Trophoblast cell (in vitro differentiated cells and primary cell): ENCODE measurements at regions not wholly inside any gene's neighbourhood (a gene's known extent, or its start where the extent isn't known, plus 50 kb on each side); places are given as distances from the start of the nearest gene placed in this dataset.

Source experiments
- DNase-seq, 2 donors: peaks; one replicate each; pipeline ENCODE4 v3.0.0-alpha.2; 2016
- H2AFZ ChIP-seq: 2 replicates; pipeline ENCODE4 v1.6.1; 2013; ENCODE audit warnings: low read length, moderate library complexity, mild to moderate bottlenecking; ENCODE audit not compliant: insufficient read depth, poor library complexity
- H2AK5ac ChIP-seq: 2 replicates; pipeline ENCODE4 v1.6.1; 2013; ENCODE audit warnings: mild to moderate bottlenecking, low read length
- H2BK120ac ChIP-seq: 2 replicates; pipeline ENCODE4 v1.6.1; 2013; ENCODE audit warnings: low read length, mild to moderate bottlenecking, moderate library complexity; ENCODE audit not compliant: insufficient read depth, poor library complexity
- H2BK12ac ChIP-seq: 2 replicates; pipeline ENCODE4 v1.6.1; 2013; ENCODE audit warnings: mild to moderate bottlenecking, low read length, moderate library complexity
- H2BK5ac ChIP-seq: 2 replicates; pipeline ENCODE4 v1.6.1; 2013; ENCODE audit warnings: low read length, low read depth, moderate library complexity, mild to moderate bottlenecking; ENCODE audit not compliant: poor library complexity
- H3K14ac ChIP-seq: 2 replicates; pipeline ENCODE4 v1.6.1; 2013; ENCODE audit warnings: mild to moderate bottlenecking, low read length
- H3K18ac ChIP-seq: 2 replicates; pipeline ENCODE4 v1.6.1; 2013; ENCODE audit warnings: mild to moderate bottlenecking, low read length
- H3K23ac ChIP-seq: 2 replicates; pipeline ENCODE4 v1.6.1; 2013; ENCODE audit warnings: low read length
- H3K27ac ChIP-seq: 2 replicates; pipeline ENCODE4 v1.5.1; 2013; ENCODE audit warnings: low read depth, mild to moderate bottlenecking, inconsistent platforms, low read length, moderate library complexity
- H3K27me3 ChIP-seq: 2 replicates; pipeline ENCODE4 v1.6.1; 2013; ENCODE audit warnings: inconsistent platforms, mild to moderate bottlenecking, low read length, moderate library complexity; ENCODE audit not compliant: insufficient read depth
- H3K36me3 ChIP-seq, 2 experiments: 1 replicate in 1 of 2; 2 replicates in 1 of 2; pipeline ENCODE4 v1.6.1; 2013; ENCODE audit warnings: low read length in 2 of 2, mild to moderate bottlenecking in 2 of 2, moderate library complexity in 1 of 2; ENCODE audit not compliant: insufficient read depth in 2 of 2, control insufficient read depth in 1 of 2
- H3K4ac ChIP-seq: 2 replicates; pipeline ENCODE4 v1.6.1; 2013; ENCODE audit warnings: low read depth, mild to moderate bottlenecking, low read length, moderate library complexity
- H3K4me1 ChIP-seq, 2 experiments: 1 replicate in 1 of 2; 2 replicates in 1 of 2; pipeline ENCODE4 v1.6.1; 2013; ENCODE audit warnings: low read length in 2 of 2, mild to moderate bottlenecking in 2 of 2, moderate library complexity in 1 of 2; ENCODE audit not compliant: insufficient read depth in 2 of 2, control insufficient read depth in 1 of 2
- H3K4me2 ChIP-seq: 2 replicates; pipeline ENCODE4 v1.6.1; 2013; ENCODE audit warnings: inconsistent platforms, mild to moderate bottlenecking, low read length, moderate library complexity
- H3K4me3 ChIP-seq: 2 replicates; pipeline ENCODE4 v1.5.1; 2013; ENCODE audit warnings: mild to moderate bottlenecking, low read depth, low read length, inconsistent platforms
- H3K79me1 ChIP-seq: one replicate; pipeline ENCODE4 v1.6.1; 2013; ENCODE audit warnings: low read length
- H3K79me2 ChIP-seq: 2 replicates; pipeline ENCODE4 v1.6.1; 2013; ENCODE audit warnings: low read length, mild to moderate bottlenecking; ENCODE audit not compliant: control insufficient read depth, insufficient read depth, poor library complexity
- H3K9ac ChIP-seq: 2 replicates; pipeline ENCODE4 v1.6.1; 2013; ENCODE audit warnings: mild to moderate bottlenecking, low read length
- H3K9me3 ChIP-seq: 2 replicates; pipeline ENCODE4 v1.6.1; 2013; ENCODE audit warnings: low read depth, mild to moderate bottlenecking, control low read depth, inconsistent platforms, low read length; ENCODE audit not compliant: insufficient read depth
- H4K12ac ChIP-seq: 2 replicates; pipeline ENCODE4 v1.6.1; 2013; ENCODE audit warnings: low read depth, mild to moderate bottlenecking, low read length, moderate library complexity
- H4K8ac ChIP-seq: 2 replicates; pipeline ENCODE4 v1.6.1; 2013; ENCODE audit warnings: low read depth, mild to moderate bottlenecking, low read length, moderate library complexity
- H4K91ac ChIP-seq: one replicate; pipeline ENCODE4 v1.6.1; 2013; ENCODE audit warnings: low read depth, mild to moderate bottlenecking, low read length, moderate library complexity
- WGBS: extraction: QIAGEN DNeasy Blood & Tissue Kit; methylation state at CpG from one replicate; pipeline ENCODE4 v1.1.7; 2013; ENCODE audit warnings: missing lambda C conversion rate; ENCODE audit not compliant: insufficient read length, insufficient coverage; ENCODE audit errors: extremely low coverage; 5-methylcytosine and 5-hydroxymethylcytosine counted together

GRCh38 chr10:116001262-116001857 is 271.6 kb downstream of the GFRA1 start:
- Histone ChIP-seq H3K14ac (no peak overlapping the region), H3K27me3 (peaks cover 3% of the 10 kb centered on the region), H4K8ac (no peak overlapping the region), H3K18ac (no peak overlapping the region), H2BK5ac (no peak overlapping the region), H3K4me1 (peaks cover 4 to 10% of the 10 kb centered on the region in 2 experiments), H3K9ac (no peak overlapping the region), H4K91ac (no peak overlapping the region), H3K4ac (no peak overlapping the region), H2AK5ac (no peak overlapping the region), H3K36me3 (no peaks in the 10 kb centered on the region), H3K79me2 (no peaks in the 10 kb centered on the region), H2BK120ac (no peak overlapping the region), H3K23ac (no peak overlapping the region), H3K79me1 (no peaks in the 10 kb centered on the region), H3K4me2 (no peak overlapping the region), H3K9me3 (peaks cover 6% of the 10 kb centered on the region), H2AFZ (no peak overlapping the region), H2BK12ac (no peak overlapping the region), H3K27ac (no peak overlapping the region), H3K4me3 (no peak overlapping the region), H4K12ac (no peak overlapping the region)
- DNase-seq, result no peak
- no CpG with 5 or more reads among the region's 10 CpGs for WGBS

- H4K91ac ChIP-seq, result no peak overlapping the region
- H3K4me3 ChIP-seq, result no peak overlapping the region
- WGBS, result no CpG with 5 or more reads among the region's 12 CpGs
- no peak overlapping the region for H4K12ac ChIP-seq
- no peak overlapping the region for H4K8ac ChIP-seq
- peaks cover 4 to 10% of the 10 kb centered on the region in 2 experiments for H3K4me1 ChIP-seq
- H3K79me2 ChIP-seq, result no peaks in the 10 kb centered on the region
- H3K4ac ChIP-seq, result no peak overlapping the region
- H2AFZ ChIP-seq, result no peak overlapping the region
- no peak overlapping the region for H2BK5ac ChIP-seq
- H3K18ac ChIP-seq, result no peak overlapping the region
- H3K9me3 ChIP-seq, result peaks cover 6% of the 10 kb centered on the region
- H2BK120ac ChIP-seq, result no peak overlapping the region
- H3K4me2 ChIP-seq, result no peak overlapping the region
- no peaks in the 10 kb centered on the region for H3K36me3 ChIP-seq
- H3K14ac ChIP-seq, result no peak overlapping the region
- no peak overlapping the region for H3K9ac ChIP-seq
- H2AK5ac ChIP-seq, result no peak overlapping the region
- no peak overlapping the region for H2BK12ac ChIP-seq
- DNase-seq, result no peak
- H3K23ac ChIP-seq, result no peak overlapping the region
- H3K27ac ChIP-seq, result no peak overlapping the region
- H3K27me3 ChIP-seq, result no peaks in the 10 kb centered on the region
- H3K79me1 ChIP-seq, result no peaks in the 10 kb centered on the region
Observed at GRCh38 chr10:116000151-116000842, 272.7 kb downstream of the GFRA1 start.
